Femur (tissue), 1 donor: ENCODE measurements at regions not wholly inside any gene's neighbourhood (a gene's known extent, or its start where the extent isn't known, plus 50 kb on each side); places are given as distances from the start of the nearest gene placed in this dataset.
A peak's percentile ranks its signal among the peaks of the same experiment; 100 is the strongest.

Source experiments
- DNase-seq: peaks from one replicate; pipeline ENCODE4 v3.0.0-alpha.2; 2017

DNA sequence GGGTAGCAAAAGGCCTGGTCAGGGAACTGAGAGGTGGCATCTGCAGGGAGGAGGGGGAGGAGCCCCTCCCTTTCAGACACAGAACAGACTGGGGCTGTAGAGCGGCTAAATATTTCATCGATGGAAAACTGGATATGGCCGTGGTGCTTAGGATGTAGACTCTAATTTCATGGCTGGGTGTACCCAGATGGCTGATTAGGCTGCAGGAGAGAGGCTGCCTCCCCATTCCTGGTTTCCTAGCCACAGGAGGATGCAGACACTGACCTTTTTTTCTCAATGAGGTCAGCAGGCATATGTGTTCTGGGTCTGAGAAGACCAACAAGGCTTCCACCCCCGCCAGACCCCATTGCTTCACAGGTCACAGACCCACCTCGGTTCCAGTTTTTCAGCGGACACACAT is 58.1 kb upstream of the CALM2 start:
- no peak for DNase-seq

DNA sequence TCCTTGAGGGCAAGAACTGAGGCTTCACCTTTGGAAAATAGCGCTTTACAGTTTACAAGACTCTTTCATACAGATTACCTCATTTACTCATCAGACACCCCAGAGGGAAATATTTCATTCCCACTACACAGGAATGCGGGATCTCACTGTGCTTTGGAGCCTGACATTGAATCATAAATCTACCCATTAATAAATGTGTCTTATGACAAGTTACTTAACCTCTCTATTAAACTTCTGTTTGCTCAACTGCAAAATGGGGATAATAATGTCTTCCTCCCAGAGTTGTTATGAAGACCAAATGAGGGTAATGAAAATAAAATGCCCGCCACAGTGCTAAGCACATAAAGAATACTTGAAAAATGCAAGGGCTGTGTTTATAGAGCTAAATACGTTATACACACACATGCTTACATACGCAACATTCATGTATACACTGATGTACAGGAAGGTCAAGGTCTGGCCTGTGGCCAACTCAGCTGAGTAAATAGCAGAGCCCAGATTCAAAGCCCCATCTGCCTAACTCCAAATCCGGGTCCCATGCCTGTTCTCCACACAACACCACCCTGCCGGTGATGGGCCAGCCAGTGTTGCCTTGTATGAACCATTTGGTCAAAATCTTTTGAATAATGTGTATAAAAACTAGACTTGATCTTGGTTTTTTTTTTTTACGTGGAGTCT is 56.6 kb upstream of the CALM2 start:
- DNase-seq = peak; percentile 37

DNA sequence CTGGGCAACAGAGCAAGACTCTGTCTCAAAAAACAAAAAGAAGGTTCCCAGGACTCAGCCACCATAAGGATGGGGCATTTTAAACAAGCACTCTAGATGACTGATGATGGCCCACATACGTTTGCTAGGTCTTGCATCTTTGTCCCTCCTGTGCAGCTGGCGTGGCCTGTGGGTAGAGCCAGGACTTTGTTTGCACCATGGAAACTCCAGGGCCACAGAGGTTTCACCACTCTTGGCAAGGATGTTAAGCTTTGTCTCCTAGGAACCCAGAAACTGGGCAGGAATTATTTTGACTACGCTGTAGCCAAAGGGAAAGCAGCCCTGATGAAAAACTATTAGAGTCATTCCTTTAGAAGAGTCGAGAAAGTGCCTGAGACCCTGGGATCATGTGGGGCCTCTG is 54.1 kb upstream of the CALM2 start:
- DNase-seq = peak; percentile 55

DNA sequence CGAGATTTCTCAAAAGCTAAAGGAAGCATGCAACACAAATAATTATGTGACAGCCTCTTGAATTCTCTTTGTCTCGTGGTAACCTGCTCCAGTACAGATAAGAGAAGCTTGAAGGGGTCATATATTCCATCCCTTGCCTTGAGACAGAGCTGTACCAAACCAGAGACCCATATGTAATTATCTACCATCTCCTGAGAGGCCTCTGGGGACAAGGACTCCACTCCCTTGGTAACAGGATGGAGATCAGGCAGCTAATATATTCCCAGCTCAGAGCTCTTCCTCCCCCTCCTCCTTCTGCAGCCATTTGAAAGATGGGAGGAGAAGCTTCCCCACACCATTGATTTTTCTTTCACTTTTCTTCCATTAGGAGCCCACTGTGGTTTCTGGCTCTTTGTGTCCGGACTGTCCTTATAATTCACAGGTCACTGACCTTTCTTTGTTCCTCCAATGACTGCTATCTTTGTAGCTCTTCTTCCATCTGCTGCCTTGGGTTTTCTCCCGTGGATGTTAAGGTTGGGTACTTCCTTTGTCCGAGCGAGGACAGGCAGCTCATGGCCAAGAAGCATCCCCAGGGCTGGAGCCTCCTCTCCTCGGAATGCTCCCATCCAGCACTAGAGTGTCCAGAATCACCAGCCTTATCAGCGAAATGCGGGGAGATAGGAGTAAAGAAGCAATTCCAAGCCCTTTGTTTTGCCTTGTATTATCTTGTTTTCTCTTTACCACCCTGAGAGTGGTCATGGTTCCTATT is 51.4 kb upstream of the CALM2 start:
- DNase-seq = no peak

DNA sequence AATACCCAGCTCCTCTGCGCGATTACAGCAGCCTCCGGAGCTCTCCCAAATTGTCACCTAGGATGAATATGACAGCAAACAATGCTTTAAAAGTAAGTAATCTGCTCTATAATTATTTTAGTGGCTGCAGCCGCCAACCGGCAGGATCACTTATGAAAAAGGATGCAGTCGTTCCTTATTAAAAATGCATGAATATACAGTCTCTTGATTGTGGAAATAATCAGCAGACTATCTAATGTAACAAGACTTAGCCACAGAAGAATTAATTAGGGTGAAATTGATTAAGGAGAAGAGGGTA is 50.6 kb upstream of the CALM2 start:
- DNase-seq = no peak

DNA sequence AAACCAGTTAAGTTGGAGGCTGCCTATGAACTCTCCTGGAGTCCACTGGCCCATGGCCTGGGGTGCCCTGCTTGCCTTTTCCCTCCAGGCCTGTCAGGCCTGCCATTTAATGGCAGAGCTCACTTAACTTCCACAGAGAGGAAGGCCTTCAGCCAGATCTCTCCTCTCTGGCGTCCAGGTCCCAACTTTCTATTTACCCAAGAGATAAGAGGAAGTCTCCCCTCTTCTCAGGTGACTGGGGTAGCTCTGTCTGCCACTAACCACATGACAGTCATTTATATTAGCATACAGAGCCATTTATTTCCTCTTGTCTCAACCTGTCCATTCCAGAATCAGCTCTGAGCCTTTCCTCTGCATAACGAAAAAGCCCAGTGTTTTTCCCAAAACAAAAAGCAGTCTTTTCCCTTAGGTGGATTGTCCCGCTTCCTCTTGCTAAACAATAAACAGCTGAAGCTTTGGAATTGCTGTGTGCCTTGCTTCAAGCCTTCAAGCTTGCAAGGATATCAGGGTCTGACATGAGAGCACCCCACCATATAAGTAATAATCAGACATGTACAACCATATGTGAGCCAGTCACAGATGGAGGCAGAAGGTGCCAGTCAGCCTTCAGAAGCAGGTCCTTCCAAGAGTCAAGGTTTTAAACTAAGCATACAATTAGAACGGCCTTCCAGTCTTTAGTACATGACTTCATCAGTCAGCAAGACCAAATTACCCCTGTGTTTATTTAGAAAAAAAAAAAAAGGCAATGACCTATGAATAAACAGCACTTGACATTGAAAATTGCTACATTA is 50.0 kb upstream of the CALM2 start:
- DNase-seq = no peak
